ENCODE measurements at regions not wholly inside any gene's neighbourhood (a gene's known extent, or its start where the extent isn't known, plus 50 kb on each side); places are given as distances from the start of the nearest gene placed in this dataset.

GRCh38 chr9:90180381-90180780 lies 462.2 kb downstream of the DIRAS2 start:
- TF ChIP-seq CTCF (optimal IDR thresholded peaks at IDR 0.05 in 1 of 3, IDR thresholded peaks at IDR 0.05 in 1 of 3, conservative IDR thresholded peaks at IDR 0.05 in 1 of 3; ENCODE audit: extremely low read depth in 1 of 3, insufficient read depth in 2 of 3, low read length in 3 of 3) = no peak
- no peak for TF ChIP-seq EZH2 (IDR thresholded peaks at IDR 0.05; ENCODE audit: low read length)

Data from keratinocyte (primary cell).